IMR-90 (cell line): ENCODE measurements at regions not wholly inside any gene's neighbourhood (a gene's known extent, or its start where the extent isn't known, plus 50 kb on each side); places are given as distances from the start of the nearest gene placed in this dataset.

Experiments used
- ATAC-seq: fragments of 200-7000 bp; cut with Tn5 transposase; 2 replicates; pipeline ENCODE4 v1.9.1; 2020; ENCODE audit warnings: low read depth, mild to moderate bottlenecking, moderate library complexity
- BruUV-seq: library from RNA; stranded (reverse); fragments of 400-500 nt; replicated peaks from 2 replicates; lab custom pipeline; 2021; lab: Mats Ljungman, UMichigan
- CTCF ChIA-PET: fragments of 300-600 bp; formaldehyde crosslinking; extraction: SDS; loops from one replicate; lab custom pipeline; 2021; ENCODE audit warnings: antibody characterized with exemption; lab: Yijun Ruan, JAX
- POLR2A ChIA-PET: fragments of 300-600 bp; sonication (Branson Sonifier 250); formaldehyde crosslinking; loops from one replicate; lab custom pipeline; 2022; ENCODE audit warnings: antibody characterized with exemption; ENCODE audit not compliant: unreplicated experiment; lab: Charles Lee
- DNase-seq: peaks from one replicate; pipeline ENCODE4 v3.0.0; 2013
- H2AFZ ChIP-seq: replicated peaks from 2 replicates; pipeline ENCODE3; 2013; ENCODE audit warnings: low read length, mild to moderate bottlenecking; ENCODE audit not compliant: poor library complexity
- H2AK5ac ChIP-seq: 2 replicates; pipeline ENCODE4 v1.6.1; 2013; ENCODE audit warnings: low read depth, low read length, inconsistent platforms
- H2AK9ac ChIP-seq: replicated peaks from 2 replicates; pipeline ENCODE3; 2013; ENCODE audit warnings: mild to moderate bottlenecking, low read depth, low read length, moderate library complexity; ENCODE audit not compliant: poor library complexity
- H2BK120ac ChIP-seq: 2 replicates; pipeline ENCODE4 v1.6.1; 2013; ENCODE audit warnings: low read depth, low read length, inconsistent platforms
- H2BK15ac ChIP-seq: 3 replicates; pipeline ENCODE4 v1.6.1; 2013; ENCODE audit warnings: low read depth, low read length, inconsistent platforms
- H2BK20ac ChIP-seq: 2 replicates; pipeline ENCODE4 v1.6.1; 2013; ENCODE audit warnings: low read depth, mild to moderate bottlenecking, inconsistent platforms, low read length, moderate library complexity
- H2BK5ac ChIP-seq: 2 replicates; pipeline ENCODE4 v1.6.1; 2013; ENCODE audit warnings: mild to moderate bottlenecking, low read depth, low read length, inconsistent platforms; ENCODE audit not compliant: poor library complexity, severe bottlenecking
- H3K14ac ChIP-seq: replicated peaks from 2 replicates; pipeline ENCODE4 v1.6.1; 2013; ENCODE audit warnings: low read depth, low read length, inconsistent platforms
- H3K18ac ChIP-seq: 2 replicates; pipeline ENCODE4 v1.6.1; 2013; ENCODE audit warnings: low read depth, low read length, control low read depth
- H3K23ac ChIP-seq: 2 replicates; pipeline ENCODE4 v1.6.1; 2013; ENCODE audit warnings: low read depth, low read length, inconsistent platforms
- H3K27ac ChIP-seq: 2 replicates; pipeline ENCODE4 v1.5.1; 2013; ENCODE audit warnings: mild to moderate bottlenecking, control low read depth, low read length; ENCODE audit not compliant: insufficient read depth
- H3K27me3 ChIP-seq: 2 replicates; pipeline ENCODE4 v1.6.1; 2013; ENCODE audit warnings: low read length; ENCODE audit not compliant: control insufficient read depth, insufficient read depth
- H3K36me3 ChIP-seq: 2 replicates; pipeline ENCODE4 v1.6.1; 2013; ENCODE audit warnings: low read length, mixed read lengths; ENCODE audit not compliant: control insufficient read depth, insufficient read depth
- H3K4ac ChIP-seq: 2 replicates; pipeline ENCODE4 v1.6.1; 2013; ENCODE audit warnings: low read depth, low read length, inconsistent platforms
- H3K4me1 ChIP-seq: 2 replicates; pipeline ENCODE4 v1.6.1; 2013; ENCODE audit warnings: low read length, mixed read lengths; ENCODE audit not compliant: control insufficient read depth, insufficient read depth
- H3K4me2 ChIP-seq: 2 replicates; pipeline ENCODE4 v1.6.1; 2013; ENCODE audit warnings: low read depth, mild to moderate bottlenecking, control low read depth, low read length, moderate library complexity
- H3K4me3 ChIP-seq: 2 replicates; pipeline ENCODE4 v1.5.1; 2013; ENCODE audit warnings: low read depth, mild to moderate bottlenecking, control low read depth, low read length, moderate library complexity; ENCODE audit not compliant: insufficient read depth
- H3K56ac ChIP-seq: 2 replicates; pipeline ENCODE4 v1.6.1; 2013; ENCODE audit warnings: low read length, inconsistent platforms; ENCODE audit not compliant: insufficient read depth; ENCODE audit errors: extremely low read depth
- H3K79me1 ChIP-seq, 2 experiments: 2 replicates each; pipeline ENCODE4 v1.6.1; 2013; ENCODE audit warnings: low read length in 2 of 2, inconsistent platforms in 1 of 2, low read depth in 1 of 2
- H3K9ac ChIP-seq: 2 replicates; pipeline ENCODE4 v1.6.1; 2013; ENCODE audit warnings: low read depth, low read length, control low read depth
- H3K9me1 ChIP-seq: 2 replicates; pipeline ENCODE4 v1.6.1; 2013; ENCODE audit warnings: low read length, inconsistent platforms; ENCODE audit not compliant: insufficient read depth
- H3K9me3 ChIP-seq: 2 replicates; pipeline ENCODE4 v1.6.1; 2013; ENCODE audit warnings: low read length; ENCODE audit not compliant: control insufficient read depth, insufficient read depth
- H4K20me1 ChIP-seq: 2 replicates; pipeline ENCODE4 v1.6.1; 2013; ENCODE audit warnings: low read length, inconsistent platforms; ENCODE audit not compliant: insufficient read depth
- H4K5ac ChIP-seq: 2 replicates; pipeline ENCODE4 v1.6.1; 2013; ENCODE audit warnings: mild to moderate bottlenecking, low read depth, low read length, control low read depth
- H4K8ac ChIP-seq, 2 experiments: 2 replicates each; pipeline ENCODE4 v1.6.1; 2013; ENCODE audit warnings: low read depth in 2 of 2, low read length in 2 of 2, control low read depth in 1 of 2, inconsistent platforms in 1 of 2
- H4K91ac ChIP-seq: 2 replicates; pipeline ENCODE4 v1.6.1; 2013; ENCODE audit warnings: low read depth, low read length, inconsistent platforms; ENCODE audit not compliant: insufficient read depth
- CEBPB ChIP-seq: IDR thresholded peaks from 2 replicates; pipeline ENCODE4 v1.6.1; 2012; ENCODE audit warnings: low read depth, low read length, improper control_type of control experiment
- MAFK ChIP-seq: IDR thresholded peaks from 2 replicates; pipeline ENCODE4 v1.6.1; 2012; ENCODE audit warnings: low read depth, low read length, improper control_type of control experiment
- RAD21 ChIP-seq: IDR thresholded peaks from 2 replicates; pipeline ENCODE4 v1.6.1; 2012; ENCODE audit warnings: low read length, improper control_type of control experiment
- RCOR1 ChIP-seq: IDR thresholded peaks from 2 replicates; pipeline ENCODE4 v1.6.1; 2012; ENCODE audit warnings: mild to moderate bottlenecking, low read length, improper control_type of control experiment; ENCODE audit not compliant: insufficient replicate concordance
- RFX5 ChIP-seq: IDR thresholded peaks from 2 replicates; pipeline ENCODE4 v1.8.0; 2012; ENCODE audit warnings: low read depth, mild to moderate bottlenecking, low read length, moderate library complexity
- WGBS, 2 experiments: methylation state at CpG; one replicate each; pipeline versions ENCODE4 v1.1.5 to v1.1.7; 2013; ENCODE audit warnings: missing lambda C conversion rate in 2 of 2; ENCODE audit not compliant: insufficient read length in 1 of 2; ENCODE audit errors: extremely low coverage in 2 of 2; 5-methylcytosine and 5-hydroxymethylcytosine counted together
- dilution Hi-C: fragments of 300-500 bp; cut with HindIII; formaldehyde crosslinking; loops from one replicate; pipeline ENCODE4 v1.14.3; 2018; ENCODE audit warnings: low sequenced_read_pairs; ENCODE audit not compliant: unreplicated experiment
- in situ Hi-C: fragments of 300-500 bp; cut with MboI; formaldehyde crosslinking; loops from 3 replicates; pipeline ENCODE4 v1.14.3; 2019; ENCODE audit warnings: low sequenced_read_pairs, inconsistent platforms, mixed read lengths
- intact Hi-C: fragments of 100-400 bp; cut with micrococcal nuclease; formaldehyde crosslinking; loops from 2 replicates; pipeline ENCODE4 v1.10.0; 2022
- TF ChIP-seq, protein P1 (sequence below): fragments of 150-350 bp; IDR thresholded peaks from 2 replicates; pipeline ENCODE4 v1.6.1; 2016; ENCODE audit warnings: low read depth, mild to moderate bottlenecking, low read length, moderate library complexity, borderline replicate concordance
- TF ChIP-seq, protein P2 (sequence below): conservative IDR thresholded peaks from 2 replicates; pipeline ENCODE4 v1.5.1; 2012; ENCODE audit warnings: mild to moderate bottlenecking, low read depth, low read length, improper control_type of control experiment

- no TSS peak for BruUV-seq
- H2BK120ac ChIP-seq = no peak overlapping the region
- no peak overlapping the region for H3K9ac ChIP-seq
- no peak overlapping the region for H3K18ac ChIP-seq
- no peak overlapping the region for H4K8ac ChIP-seq
- H3K56ac ChIP-seq = no peak overlapping the region
- in situ Hi-C loops = no loop called here
- H3K23ac ChIP-seq = no peak overlapping the region
- no peaks in the 10 kb centered on the region for H3K9me1 ChIP-seq
- no peak overlapping the region for H3K4me3 ChIP-seq
- H4K20me1 ChIP-seq = no peaks in the 10 kb centered on the region
- no peak overlapping the region for H2BK15ac ChIP-seq
- H2BK20ac ChIP-seq = no peak overlapping the region
- no peak overlapping the region for H2AK5ac ChIP-seq
- intact Hi-C loops = no loop called here
- ChIA-PET POLR2A (no interaction called here), CTCF (no interaction called here)
- no peak overlapping the region for H3K4me2 ChIP-seq
- TF ChIP-seq, protein P1, sequence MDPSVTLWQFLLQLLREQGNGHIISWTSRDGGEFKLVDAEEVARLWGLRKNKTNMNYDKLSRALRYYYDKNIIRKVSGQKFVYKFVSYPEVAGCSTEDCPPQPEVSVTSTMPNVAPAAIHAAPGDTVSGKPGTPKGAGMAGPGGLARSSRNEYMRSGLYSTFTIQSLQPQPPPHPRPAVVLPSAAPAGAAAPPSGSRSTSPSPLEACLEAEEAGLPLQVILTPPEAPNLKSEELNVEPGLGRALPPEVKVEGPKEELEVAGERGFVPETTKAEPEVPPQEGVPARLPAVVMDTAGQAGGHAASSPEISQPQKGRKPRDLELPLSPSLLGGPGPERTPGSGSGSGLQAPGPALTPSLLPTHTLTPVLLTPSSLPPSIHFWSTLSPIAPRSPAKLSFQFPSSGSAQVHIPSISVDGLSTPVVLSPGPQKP = no peak
- no peak for TF ChIP-seq MAFK
- no peak for TF ChIP-seq CEBPB
- TF ChIP-seq, protein P2, sequence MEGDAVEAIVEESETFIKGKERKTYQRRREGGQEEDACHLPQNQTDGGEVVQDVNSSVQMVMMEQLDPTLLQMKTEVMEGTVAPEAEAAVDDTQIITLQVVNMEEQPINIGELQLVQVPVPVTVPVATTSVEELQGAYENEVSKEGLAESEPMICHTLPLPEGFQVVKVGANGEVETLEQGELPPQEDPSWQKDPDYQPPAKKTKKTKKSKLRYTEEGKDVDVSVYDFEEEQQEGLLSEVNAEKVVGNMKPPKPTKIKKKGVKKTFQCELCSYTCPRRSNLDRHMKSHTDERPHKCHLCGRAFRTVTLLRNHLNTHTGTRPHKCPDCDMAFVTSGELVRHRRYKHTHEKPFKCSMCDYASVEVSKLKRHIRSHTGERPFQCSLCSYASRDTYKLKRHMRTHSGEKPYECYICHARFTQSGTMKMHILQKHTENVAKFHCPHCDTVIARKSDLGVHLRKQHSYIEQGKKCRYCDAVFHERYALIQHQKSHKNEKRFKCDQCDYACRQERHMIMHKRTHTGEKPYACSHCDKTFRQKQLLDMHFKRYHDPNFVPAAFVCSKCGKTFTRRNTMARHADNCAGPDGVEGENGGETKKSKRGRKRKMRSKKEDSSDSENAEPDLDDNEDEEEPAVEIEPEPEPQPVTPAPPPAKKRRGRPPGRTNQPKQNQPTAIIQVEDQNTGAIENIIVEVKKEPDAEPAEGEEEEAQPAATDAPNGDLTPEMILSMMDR = no peak
- TF ChIP-seq RAD21 = no peak
- TF ChIP-seq RFX5 = no peak
- TF ChIP-seq RCOR1 = no peak
- H3K4me1 ChIP-seq = no peaks in the 10 kb centered on the region
- dilution Hi-C loops = no loop called here
- no peaks in the 10 kb centered on the region for H3K79me1 ChIP-seq
- H3K14ac ChIP-seq = no peak overlapping the region
- 65% methylated on average over 8 of the region's 22 CpGs; no CpG with 5 or more reads in 1 of the 2 experiments for WGBS, 2 experiments
- ATAC-seq (no peak), DNase-seq (no peak)
- no peak overlapping the region for H2BK5ac ChIP-seq
- H3K27me3 ChIP-seq = no peaks in the 10 kb centered on the region
- H2AFZ ChIP-seq = no peak overlapping the region
- no peak overlapping the region for H3K27ac ChIP-seq
- no peaks in the 10 kb centered on the region for H3K36me3 ChIP-seq
- H4K5ac ChIP-seq = no peak overlapping the region
- H4K91ac ChIP-seq = no peak overlapping the region
- peaks cover 24% of the 10 kb centered on the region for H3K9me3 ChIP-seq
- H3K4ac ChIP-seq = no peak overlapping the region
- H2AK9ac ChIP-seq = no peak overlapping the region
These were observed 204.3 kb downstream of the KIF26A start for GRCh38 chr14:104342435-104343293.
